ENCODE measurements at regions not wholly inside any gene's neighbourhood (a gene's known extent, or its start where the extent isn't known, plus 50 kb on each side); places are given as distances from the start of the nearest gene placed in this dataset.

DNA sequence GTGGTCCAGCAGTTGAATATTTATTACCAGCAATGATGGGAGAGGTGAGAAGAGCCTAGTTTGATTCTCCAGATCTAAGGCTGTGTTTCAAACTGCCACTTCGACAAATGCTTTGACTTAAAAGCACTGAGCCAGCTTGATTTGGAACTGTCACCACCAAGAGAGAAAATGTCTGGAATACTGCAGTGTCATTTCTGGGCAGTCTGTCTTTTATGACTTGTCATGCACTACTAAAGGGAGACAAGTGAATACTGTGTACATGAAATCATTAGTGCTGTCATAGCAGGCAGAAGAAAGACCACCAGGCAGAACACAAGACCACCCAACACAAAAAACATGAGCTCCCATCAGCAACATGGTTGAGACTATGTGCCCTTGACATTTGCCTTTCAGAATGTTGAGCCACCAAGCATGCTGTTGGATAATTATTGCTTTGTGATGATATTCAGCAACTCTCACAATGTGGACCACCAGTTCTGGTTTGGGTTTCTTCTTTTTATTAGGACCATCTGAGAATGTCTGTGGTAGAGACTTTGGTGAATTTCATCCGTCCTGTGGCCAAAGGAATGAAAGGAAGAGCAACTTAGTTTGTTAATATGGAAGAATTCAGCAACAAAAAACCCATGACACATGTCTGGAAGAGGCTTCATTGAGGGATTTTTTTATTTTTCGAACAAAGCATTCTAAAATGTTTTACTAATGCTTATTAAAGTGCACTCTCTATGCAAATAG, 125.8 kb downstream of the NTMT2 start:
- no peak for DNase-seq (ENCODE audit: low read depth in 2 of 3, low spot score in 1 of 3)

DNA sequence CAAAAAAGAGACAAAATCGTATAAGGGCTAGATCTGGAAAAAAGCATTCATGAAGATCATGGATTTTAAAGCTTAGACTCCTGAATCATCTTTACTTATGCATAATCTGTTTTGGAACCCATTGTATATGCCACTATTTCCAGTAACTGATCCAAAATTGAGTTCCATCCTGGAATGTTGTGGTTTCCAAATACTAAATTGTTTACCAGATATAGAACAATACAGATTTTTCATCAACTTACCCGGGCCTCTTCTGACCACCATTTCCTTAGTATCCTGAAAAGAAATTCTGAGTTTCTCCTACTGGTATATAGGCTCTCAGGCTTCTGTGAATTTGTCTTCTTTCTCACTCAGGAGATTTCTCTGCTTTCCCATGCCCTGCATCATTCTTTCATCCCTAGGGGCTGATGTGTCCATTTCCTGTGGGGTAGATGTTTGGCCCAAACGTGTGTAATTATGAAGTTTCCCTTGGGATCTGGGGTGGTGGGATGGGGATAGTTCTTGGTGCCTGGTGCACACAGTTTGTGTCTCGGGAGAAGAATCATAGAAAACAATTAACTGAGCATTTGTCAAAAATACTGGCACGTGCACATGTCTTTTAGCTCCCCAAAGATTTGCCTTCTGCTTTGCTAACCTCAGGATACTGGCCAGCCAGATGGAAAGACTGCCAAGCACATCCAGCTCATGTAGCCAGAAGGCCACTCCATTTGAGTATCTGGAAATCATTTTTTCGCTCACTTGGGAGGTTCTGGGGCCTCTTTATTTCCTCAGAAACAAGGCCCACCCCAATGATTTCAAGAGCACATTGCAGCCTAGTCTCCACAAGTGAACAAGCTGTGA, 127.8 kb downstream of the NTMT2 start:
- no peak for DNase-seq (ENCODE audit: low read depth in 2 of 3, low spot score in 1 of 3)

DNA sequence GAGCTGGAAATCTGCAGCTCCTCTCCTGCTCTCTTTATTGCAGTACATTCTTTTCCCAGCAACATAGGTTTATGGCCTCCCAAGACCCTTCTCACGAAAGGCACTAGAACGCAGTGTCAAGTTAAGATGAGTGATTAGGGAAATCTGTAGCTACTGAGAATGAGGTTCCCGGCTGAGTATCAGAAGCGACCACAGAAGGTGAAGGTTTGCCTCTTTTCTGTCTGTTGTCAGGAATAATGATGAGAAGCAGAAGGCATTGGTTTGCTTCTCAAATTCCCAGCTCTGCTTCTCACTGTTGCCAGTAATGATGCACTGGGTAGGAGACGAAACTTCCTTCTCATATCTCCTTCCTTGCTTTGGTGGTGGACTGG, 128.4 kb downstream of the NTMT2 start:
- DNase-seq (ENCODE audit: low read depth in 2 of 3, low spot score in 1 of 3), result no peak

GRCh38 chr1:170277985-170278384, 132.2 kb downstream of the NTMT2 start:
- DNase-seq (ENCODE audit: low read depth in 2 of 3, low spot score in 1 of 3), result no peak

GRCh38 chr1:170284016-170284415, 138.3 kb downstream of the NTMT2 start:
- DNase-seq (ENCODE audit: low read depth in 2 of 3, low spot score in 1 of 3), result no peak

DNA sequence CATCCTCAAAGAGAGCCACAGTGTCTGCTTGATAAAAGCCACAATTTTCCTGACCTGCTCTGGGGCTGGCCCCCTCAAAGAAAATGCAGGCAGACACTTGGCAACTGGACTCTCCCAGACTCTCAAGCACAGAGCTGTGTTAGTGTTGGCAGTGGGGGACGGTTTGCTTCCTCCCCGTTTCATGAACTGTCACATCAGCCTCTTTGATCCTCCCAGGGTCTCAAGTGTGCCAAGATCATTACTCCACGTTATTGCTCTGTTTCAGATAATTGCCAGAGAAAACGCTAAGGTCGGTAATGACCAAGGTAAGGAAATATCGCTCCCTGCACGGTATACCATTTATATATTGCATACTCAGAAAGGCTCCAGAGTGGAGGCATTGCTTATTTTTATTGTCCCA, 138.8 kb downstream of the NTMT2 start:
- DNase-seq (ENCODE audit: low read depth in 2 of 3, low spot score in 1 of 3), result no peak

DNA sequence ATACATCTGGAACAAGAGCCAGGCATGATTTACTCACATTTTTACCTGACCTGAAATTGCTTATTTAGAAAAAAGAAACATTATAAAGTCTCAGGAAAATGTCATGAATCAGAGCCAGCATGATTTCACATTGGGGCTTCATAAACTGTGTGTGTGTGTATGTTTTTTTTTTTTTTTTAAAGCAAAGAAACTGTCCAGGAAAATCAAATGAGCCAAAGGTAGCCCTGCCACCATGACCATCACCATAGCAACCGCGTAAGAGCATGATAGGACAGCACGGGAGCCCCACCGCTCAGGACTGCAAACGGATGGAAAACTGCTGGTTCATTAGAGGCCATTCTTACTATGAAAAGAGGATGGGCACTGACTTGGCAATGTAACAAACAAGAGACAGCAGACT, 139.2 kb downstream of the NTMT2 start:
- no peak for DNase-seq (ENCODE audit: low read depth in 2 of 3, low spot score in 1 of 3)

GRCh38 chr1:170288155-170288554, 142.4 kb downstream of the NTMT2 start:
- DNase-seq (ENCODE audit: low read depth in 2 of 3, low spot score in 1 of 3), result no peak

DNA sequence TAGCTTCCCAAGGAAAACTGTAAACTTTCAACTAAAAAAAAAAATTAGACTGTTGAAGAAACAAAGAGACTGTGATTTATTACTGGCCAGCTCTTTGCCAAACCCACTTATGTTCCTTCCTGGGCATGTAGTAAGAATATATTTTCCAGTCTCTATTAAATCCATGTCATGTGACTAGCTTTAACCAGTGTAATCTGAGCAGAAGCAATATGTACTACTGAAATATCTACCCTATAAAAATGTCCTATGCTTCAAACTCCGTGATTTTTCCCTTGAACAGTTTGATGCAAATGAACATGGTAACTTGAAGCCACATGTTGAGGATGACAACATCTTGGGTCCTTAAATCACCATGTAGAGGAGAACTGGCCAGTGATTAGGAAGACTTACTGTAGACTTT, 144.5 kb downstream of the NTMT2 start:
- no peak for DNase-seq (ENCODE audit: low read depth in 2 of 3, low spot score in 1 of 3)

- DNase-seq (ENCODE audit: low read depth in 2 of 3, low spot score in 1 of 3), result no peak
Observed at GRCh38 chr1:170290991-170291390, 145.2 kb downstream of the NTMT2 start.

- no peak for DNase-seq (ENCODE audit: low read depth in 2 of 3, low spot score in 1 of 3)
Observed at GRCh38 chr1:170291516-170291915, 145.8 kb downstream of the NTMT2 start.

DNA sequence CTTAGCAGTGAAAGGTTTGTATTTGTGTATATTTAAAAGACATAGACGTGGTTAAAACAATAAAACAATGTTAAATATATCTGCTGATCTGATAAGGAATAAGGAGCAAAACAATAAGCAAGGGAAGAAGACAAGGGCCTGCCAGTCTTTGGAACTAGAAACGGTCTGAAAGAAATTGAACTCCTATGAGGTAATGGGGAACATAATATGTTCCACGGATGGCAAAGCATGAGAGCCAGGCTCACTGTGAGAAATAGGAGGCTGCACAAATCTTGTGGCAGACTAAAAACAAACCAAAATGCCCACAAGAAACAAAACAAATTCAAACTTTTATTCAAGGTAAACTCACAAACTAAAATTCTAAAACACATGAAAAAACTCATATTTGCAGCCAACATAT, 150.5 kb downstream of the NTMT2 start:
- DNase-seq (ENCODE audit: low read depth in 2 of 3, low spot score in 1 of 3), result no peak

- no peak for DNase-seq (ENCODE audit: low read depth in 2 of 3, low spot score in 1 of 3)
Observed at GRCh38 chr1:170296642-170297041, 150.9 kb downstream of the NTMT2 start.

DNA sequence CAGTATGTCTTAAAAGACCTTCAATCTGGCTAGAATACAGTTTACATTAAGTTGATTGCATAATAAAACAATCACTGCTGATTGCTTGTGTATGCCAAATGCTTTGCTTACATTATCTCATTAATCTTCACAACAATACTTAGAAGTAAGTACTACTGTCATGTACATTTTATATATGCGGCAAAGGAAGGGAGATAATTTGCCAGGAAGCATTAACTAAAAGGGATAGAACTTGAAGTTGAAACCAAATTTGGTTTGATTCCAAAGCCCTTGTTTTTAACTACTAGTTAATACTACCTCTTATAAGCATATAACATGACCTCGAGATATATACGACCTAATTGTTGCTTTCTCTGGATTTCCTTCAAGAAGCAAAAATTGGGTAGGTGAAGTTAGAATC, 155.8 kb downstream of the NTMT2 start:
- DNase-seq (ENCODE audit: low read depth in 2 of 3, low spot score in 1 of 3), result no peak

DNA sequence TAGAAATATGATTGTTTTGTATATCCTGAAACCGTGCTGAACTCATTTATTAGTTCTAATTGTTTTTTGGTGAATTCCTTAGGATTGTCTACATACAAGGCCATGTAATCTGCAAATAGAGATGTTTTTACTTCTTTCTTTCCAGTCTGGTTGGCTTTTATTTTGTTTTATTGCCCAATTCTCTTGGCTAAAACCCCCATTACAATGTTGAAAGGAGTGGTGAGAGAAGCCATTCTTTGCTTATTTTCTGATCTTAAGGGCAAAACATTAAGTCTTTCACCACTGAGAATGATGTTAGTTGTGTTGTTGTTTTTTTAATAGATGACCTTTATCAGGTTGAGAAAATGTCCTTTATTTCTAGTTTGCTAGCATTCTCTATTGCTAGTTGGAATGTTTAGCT, 157.3 kb downstream of the NTMT2 start:
- no peak for DNase-seq (ENCODE audit: low read depth in 2 of 3, low spot score in 1 of 3)

- DNase-seq (ENCODE audit: low read depth in 2 of 3, low spot score in 1 of 3), result no peak
Observed at GRCh38 chr1:170305777-170306512, 160.2 kb downstream of the NTMT2 start.

GRCh38 chr1:170306513-170306910, 160.8 kb downstream of the NTMT2 start:
- no peak for DNase-seq (ENCODE audit: low read depth in 2 of 3, low spot score in 1 of 3)

GRCh38 chr1:170306948-170307347, 161.2 kb downstream of the NTMT2 start:
- DNase-seq (ENCODE audit: low read depth in 2 of 3, low spot score in 1 of 3), result no peak

DNA sequence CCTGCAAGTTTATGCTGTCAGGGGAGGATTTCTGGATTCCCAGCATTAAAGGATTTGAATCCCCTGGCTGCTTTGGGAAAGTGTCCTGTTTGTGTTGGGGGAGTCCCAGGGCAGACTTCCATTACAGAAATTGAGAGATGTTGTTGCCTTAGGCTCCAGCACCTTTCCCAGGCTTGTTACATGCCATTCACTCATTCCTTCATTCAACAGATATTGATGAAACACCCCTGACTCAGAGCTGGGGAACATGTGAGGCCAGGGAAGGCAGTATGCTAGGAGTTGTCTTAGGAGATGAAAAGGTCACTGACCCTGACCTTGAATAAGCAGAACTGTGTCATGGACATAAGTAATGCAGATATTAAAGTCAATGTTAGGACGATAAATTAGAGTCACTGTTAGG, 161.7 kb downstream of the NTMT2 start:
- DNase-seq (ENCODE audit: low read depth in 2 of 3, low spot score in 1 of 3), result no peak

DNA sequence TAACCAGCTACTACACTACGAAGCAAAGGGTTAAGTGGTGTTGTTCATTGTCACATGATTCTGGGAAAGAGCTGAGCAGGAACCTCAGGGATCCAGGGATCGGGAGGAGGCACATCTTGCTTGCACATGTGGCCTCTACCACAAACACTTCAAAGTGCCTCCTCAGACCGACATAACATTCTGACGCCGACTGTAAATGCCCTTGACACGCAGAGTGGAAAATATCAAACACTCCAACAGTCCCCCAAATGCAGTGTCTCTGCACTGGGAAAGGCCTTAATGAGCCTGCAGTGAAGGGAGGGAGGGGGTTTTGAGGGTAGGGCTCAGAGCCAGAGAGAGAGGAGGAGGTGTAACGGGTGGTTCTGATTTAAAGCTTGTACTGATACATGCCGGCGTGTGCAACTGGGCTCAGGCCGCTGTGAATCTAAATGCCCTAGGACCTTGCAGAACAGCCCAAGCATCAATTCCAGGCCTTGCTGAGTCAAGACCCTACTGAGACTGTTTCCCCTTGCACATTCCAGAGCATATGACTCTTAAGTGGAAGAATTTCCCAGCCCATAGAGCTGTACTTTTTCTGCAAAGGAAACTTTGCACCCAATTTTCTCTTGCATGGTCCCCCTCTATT, 163.7 kb downstream of the NTMT2 start:
- DNase-seq (ENCODE audit: low read depth in 2 of 3, low spot score in 1 of 3), result no peak

DNA sequence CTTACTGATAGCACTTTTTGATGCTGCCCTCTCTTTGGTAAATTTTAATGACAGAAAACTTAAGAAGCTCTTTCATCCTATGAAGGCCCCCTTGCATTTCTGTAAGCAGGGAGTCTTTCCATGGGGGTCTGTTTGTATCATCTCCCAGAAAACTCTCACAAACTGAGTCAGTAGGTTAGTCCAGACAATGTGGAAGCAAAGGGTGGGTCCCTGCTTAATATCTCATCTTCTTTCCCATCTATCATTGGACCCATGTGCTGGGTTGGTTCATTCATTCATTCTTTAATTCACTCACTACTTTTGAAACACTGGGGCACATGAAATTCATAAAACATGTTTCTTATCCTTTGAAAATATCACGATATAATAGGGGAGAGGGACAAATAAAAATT, 164.3 kb downstream of the NTMT2 start:
- no peak for DNase-seq (ENCODE audit: low read depth in 2 of 3, low spot score in 1 of 3)

- no peak for DNase-seq (ENCODE audit: low read depth in 2 of 3, low spot score in 1 of 3)
Observed at GRCh38 chr1:170310951-170311350, 165.2 kb downstream of the NTMT2 start.
